ENCODE measurements at regions not wholly inside any gene's neighbourhood (a gene's known extent, or its start where the extent isn't known, plus 50 kb on each side); places are given as distances from the start of the nearest gene placed in this dataset.
"Not testable (repeated sequence)": the region's sequence is repeated elsewhere in the genome, so short reads cannot be mapped to it uniquely, and the experiment has no call there.

- no peak for DNase-seq (ENCODE audit: low spot score)
These were observed 145.0 kb upstream of the PKP2 start for GRCh38 chr12:33041562-33041961.

GRCh38 chr12:33033999-33034398 is 137.4 kb upstream of the PKP2 start:
- not testable (repeated sequence) for DNase-seq (ENCODE audit: low spot score)

DNA sequence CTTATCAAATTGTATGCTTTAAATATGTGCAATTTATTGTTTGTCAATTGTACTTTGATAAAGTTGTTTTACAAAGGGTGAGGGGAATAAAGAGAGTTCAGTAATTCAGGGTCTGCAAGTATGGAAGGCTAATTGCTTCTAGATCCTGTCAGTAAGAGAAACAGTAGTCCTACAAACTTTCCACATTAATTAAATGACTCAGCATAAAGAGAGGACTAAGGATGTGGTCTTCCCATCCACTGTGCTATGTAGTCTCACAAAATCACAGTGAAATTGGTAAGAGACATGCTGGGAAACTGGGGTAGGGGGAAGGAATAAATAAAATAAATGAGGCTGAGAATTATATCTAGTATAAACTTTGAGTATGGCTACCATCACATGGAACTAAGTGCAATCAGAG is 130.2 kb upstream of the PKP2 start:
- DNase-seq (ENCODE audit: low spot score) = no peak

GRCh38 chr12:33022724-33023123 is 126.1 kb upstream of the PKP2 start:
- DNase-seq (ENCODE audit: low spot score) = not testable (repeated sequence)

GRCh38 chr12:33017029-33017428 is 120.5 kb upstream of the PKP2 start:
- not testable (repeated sequence) for DNase-seq (ENCODE audit: low spot score)

DNA sequence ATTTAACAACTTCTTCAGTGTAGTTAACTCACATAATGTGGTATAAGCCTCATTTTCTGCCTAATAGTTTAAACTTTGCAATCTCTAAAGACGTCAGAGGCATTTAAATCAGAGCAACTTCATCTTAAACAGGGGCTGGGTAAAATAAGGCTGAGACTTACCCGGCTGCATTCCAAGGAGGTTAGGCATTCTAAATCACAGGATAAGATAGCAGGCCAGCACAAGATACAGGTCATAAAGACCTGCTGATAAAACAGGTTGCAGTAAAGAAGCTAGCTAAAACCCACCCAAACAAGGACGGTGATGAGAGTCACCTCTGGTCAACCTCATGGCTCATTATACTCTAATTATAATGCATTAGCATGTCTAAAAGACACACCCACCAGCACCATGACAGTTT is 115.6 kb upstream of the PKP2 start:
- DNase-seq (ENCODE audit: low spot score) = no peak

- no peak for DNase-seq (ENCODE audit: low spot score)
These were observed 109.5 kb upstream of the PKP2 start for GRCh38 chr12:33006106-33006505.

- DNase-seq (ENCODE audit: low spot score) = no peak
These were observed 103.4 kb upstream of the PKP2 start for GRCh38 chr12:33000016-33000415.

DNA sequence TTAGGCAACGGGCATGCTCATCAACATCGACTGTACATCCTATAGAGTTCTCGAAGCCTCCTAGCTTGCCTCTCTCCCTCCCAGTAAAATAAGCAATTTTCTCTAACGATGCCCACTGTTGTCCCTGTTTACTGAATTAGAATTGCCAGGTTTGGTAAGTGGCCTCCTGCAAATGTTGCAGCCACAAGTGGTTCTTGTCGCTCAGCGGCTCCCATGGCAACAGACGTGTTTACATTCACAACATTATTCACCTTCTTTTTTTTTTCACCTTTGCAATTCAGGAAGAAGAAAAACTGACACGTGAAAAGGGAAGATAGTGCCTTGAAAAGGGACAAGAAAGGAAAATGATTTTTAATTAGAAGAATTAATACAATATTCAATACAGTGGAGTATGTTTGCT is 100.9 kb upstream of the PKP2 start:
- no peak for DNase-seq (ENCODE audit: low spot score)

- DNase-seq (ENCODE audit: low spot score) = no peak
These were observed 99.0 kb upstream of the PKP2 start for GRCh38 chr12:32995623-32996022.

GRCh38 chr12:32993404-32993803 is 96.8 kb upstream of the PKP2 start:
- no peak for DNase-seq (ENCODE audit: low spot score)

- no peak for DNase-seq (ENCODE audit: low spot score)
These were observed 93.1 kb upstream of the PKP2 start for GRCh38 chr12:32989705-32990104.

DNA sequence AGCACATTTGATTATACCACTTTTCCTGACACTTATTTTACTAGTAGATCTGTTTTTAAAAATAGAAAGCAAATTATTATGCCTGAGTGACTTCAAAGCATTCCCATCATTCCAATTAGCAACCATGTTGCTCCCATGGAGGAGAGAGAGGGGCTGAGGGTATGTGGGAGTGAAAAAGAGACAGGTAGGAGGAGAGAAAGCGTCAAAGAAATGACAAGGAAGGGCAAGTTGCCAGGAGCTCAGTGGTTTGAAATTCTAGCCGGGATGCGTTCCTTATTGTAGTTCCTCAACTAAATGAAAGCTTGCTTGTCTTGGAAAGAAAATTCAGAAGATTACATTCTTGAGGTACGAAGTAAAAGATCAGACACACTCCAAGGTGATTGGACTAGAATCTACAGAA is 92.4 kb upstream of the PKP2 start:
- DNase-seq (ENCODE audit: low spot score) = no peak

DNA sequence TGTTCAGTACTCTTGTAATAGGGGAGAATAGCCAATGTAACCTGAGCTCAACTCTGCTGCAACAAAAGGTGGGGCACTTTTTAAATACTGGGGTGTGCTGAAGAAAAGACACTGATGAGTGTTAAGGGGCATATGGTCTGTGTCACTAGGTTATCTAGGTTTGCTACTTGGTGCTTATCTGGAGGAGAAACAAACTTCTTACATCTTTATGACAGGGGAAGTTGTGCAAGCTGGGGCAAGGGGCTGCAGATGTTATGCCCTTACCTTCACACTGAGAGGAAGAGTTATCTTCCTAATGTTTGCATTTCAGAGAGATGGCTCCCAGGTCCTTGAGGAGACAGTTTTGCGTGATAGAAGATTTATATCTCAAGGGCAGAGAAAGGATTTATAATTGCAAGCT is 90.9 kb upstream of the PKP2 start:
- no peak for DNase-seq (ENCODE audit: low spot score)

DNA sequence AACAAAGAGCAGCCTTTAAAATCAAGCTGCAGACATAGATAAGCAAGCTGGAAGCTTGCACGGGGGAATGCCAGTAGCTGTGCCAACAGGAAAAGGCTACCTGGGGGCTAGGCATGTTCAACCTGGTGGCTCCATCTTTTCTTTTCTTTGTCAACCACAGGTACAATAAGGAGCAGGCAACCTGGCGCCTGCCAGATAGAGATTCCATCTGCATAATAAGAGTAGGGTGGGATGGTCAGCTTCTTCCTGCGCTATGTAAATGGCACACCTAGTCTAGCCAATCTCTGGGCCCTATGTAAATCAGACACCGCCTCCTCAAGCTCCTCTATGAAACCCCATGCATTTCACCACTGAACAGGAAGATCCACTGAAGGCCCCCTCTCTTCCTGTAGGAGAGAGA is 87.4 kb upstream of the PKP2 start:
- DNase-seq (ENCODE audit: low spot score) = no peak

GRCh38 chr12:32983332-32983731 is 86.8 kb upstream of the PKP2 start:
- DNase-seq (ENCODE audit: low spot score) = no peak

- DNase-seq (ENCODE audit: low spot score) = no peak
These were observed 84.6 kb upstream of the PKP2 start for GRCh38 chr12:32981139-32981538.

DNA sequence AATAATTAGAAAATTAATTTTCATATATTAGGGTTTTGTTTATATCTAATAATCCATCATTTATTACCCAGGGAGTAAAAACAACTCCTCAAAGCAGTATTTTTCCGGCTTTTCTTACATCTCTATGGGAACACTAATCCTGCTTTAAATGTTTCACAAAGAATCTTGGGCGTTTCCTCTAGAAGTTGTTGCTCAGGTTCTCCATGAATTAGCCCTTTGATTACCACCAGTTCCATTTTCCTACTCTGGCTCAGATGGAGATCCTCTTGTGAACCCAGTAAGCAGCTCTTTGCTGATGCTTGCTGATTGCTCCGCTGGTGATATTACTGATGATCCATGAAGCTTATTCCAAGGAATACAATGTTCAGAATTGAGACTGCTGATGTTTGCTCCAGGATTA is 78.5 kb upstream of the PKP2 start:
- no peak for DNase-seq (ENCODE audit: low spot score)

DNA sequence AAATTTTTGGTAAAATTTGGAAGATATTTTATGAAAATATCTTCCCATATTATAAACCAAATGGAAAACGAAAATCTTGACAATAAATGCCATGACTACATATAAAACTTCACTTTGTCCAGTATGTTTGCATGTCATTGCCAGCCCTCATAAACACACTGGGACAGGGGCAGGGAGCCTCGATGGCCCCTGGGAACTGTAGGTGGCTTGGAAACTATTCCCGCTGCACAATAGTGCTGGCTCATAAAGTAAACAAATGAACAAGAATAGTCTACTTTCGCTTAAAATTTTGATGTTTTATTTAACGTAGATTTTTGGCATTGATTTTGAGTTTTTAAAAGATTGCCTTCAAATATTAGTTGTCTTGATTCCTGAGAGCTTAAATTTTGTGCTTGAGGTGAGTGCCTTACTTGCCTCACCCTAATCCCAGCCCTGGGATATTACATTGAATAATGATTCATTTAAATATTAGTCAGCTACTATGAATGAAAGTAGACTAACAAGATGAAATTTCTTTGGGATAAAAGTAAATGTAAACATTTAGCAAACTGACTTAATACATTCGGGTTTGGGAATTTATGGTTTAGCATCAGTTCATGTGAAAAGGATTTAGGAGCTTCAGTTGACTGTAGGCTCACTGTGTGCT is 74.0 kb upstream of the PKP2 start:
- no peak for DNase-seq (ENCODE audit: low spot score)

DNA sequence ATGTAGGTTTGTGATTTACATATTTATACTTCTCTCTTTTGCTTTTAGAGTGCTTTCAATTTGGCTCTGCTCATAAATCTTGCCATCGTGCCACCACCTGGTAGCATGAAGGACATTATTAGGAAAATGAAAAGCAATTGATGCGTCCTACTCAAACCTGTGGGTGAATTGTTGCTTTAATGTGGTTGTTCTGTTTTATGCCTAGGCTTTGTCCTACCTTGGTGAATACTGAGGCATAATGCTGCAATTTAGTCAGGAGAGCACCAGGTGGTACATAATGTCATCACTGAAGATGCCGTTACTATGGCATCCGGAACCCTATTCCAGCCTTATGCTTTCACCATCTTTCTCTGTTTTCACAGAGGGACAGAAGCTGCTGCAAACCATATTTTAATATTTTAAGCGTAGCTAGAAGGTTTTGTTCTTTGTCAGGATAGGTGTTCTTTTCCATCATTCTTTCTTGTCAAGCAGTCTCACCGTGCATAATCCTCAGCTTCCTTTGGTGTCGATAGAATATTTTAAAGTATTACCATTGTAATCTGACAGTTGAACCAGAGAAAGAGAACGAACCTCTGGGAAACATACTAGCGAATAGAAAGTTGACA is 68.5 kb upstream of the PKP2 start:
- DNase-seq (ENCODE audit: low spot score) = no peak

- DNase-seq (ENCODE audit: low spot score) = not testable (repeated sequence)
These were observed 59.8 kb upstream of the PKP2 start for GRCh38 chr12:32956418-32956817.

GRCh38 chr12:32952681-32953080 is 56.1 kb upstream of the PKP2 start:
- no peak for DNase-seq (ENCODE audit: low spot score)

DNA sequence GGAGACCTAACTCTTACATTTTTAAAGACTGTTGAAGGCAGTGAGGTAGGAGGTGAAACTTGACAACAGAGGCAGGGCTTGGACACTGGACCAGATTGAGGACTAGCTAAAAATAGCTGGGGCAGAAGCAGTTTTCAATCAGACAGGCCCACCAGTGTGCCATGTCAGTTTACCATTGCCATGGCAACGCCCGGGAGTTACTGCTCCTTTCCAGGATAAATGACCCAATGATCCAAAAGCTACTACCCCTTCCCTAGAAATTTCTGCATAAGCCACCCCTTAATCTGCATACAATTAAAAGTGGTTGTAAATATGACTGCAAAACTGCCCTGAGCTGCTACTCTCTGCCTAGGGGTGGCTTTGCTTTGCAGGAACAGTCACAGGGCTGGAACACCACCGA is 53.2 kb upstream of the PKP2 start:
- no peak for DNase-seq (ENCODE audit: low spot score)

All from pons (tissue), 1 donor.